ENCODE measurements at regions not wholly inside any gene's neighbourhood (a gene's known extent, or its start where the extent isn't known, plus 50 kb on each side); places are given as distances from the start of the nearest gene placed in this dataset.

GRCh38 chr1:157235307-157235706 lies 97.1 kb upstream of the ETV3 start:
- Histone ChIP-seq H2BK120ac (ENCODE audit: low read depth, low read length) (no peak overlapping the region), H3K23ac (ENCODE audit: low read depth, low read length) (no peak overlapping the region), H3K9me3 (ENCODE audit: control insufficient read depth, insufficient read depth, low read length) (no peaks in the 10 kb centered on the region), H3K4me2 (ENCODE audit: low read depth, low read length) (no peak overlapping the region), H3K27ac (ENCODE audit: insufficient read depth, low read length) (no peak overlapping the region), H3K18ac (ENCODE audit: low read depth, low read length) (no peak overlapping the region), H4K8ac (ENCODE audit: low read depth in 2 of 2, low read length in 2 of 2) (no peak overlapping the region), H3K4me3 (ENCODE audit: insufficient read depth, low read depth, low read length) (no peak overlapping the region), H4K20me1 (ENCODE audit: insufficient read depth, low read length) (no peaks in the 10 kb centered on the region), H3K36me3 (ENCODE audit: control insufficient read depth, insufficient read depth, low read length) (no peaks in the 10 kb centered on the region), H3K9ac (ENCODE audit: low read depth, low read length) (no peak overlapping the region), H2BK20ac (ENCODE audit: low read depth, low read length) (no peak overlapping the region), H3K79me1 (ENCODE audit: low read depth in 1 of 2, low read length in 2 of 2) (no peaks in the 10 kb centered on the region), H3K14ac (replicated peaks; ENCODE audit: low read depth, low read length) (no peak overlapping the region), H4K5ac (ENCODE audit: low read depth, low read length) (no peak overlapping the region), H3K4ac (ENCODE audit: low read depth, low read length) (no peak overlapping the region), H2AK5ac (ENCODE audit: low read depth, low read length) (no peak overlapping the region), H2AK9ac (replicated peaks; ENCODE audit: low read depth, low read length, poor library complexity) (no peak overlapping the region), H3K9me1 (ENCODE audit: insufficient read depth, low read length) (no peaks in the 10 kb centered on the region), H3K27me3 (ENCODE audit: control insufficient read depth, insufficient read depth, low read length) (no peaks in the 10 kb centered on the region; the same call in 1 of the 2 replicates), H2AFZ (replicated peaks; ENCODE audit: low read length, poor library complexity) (no peak overlapping the region), H2BK15ac (ENCODE audit: low read depth, low read length) (no peak overlapping the region), H2BK5ac (ENCODE audit: low read depth, low read length, poor library complexity, severe bottlenecking) (no peak overlapping the region), H3K56ac (ENCODE audit: extremely low read depth, insufficient read depth, low read length) (no peak overlapping the region), H4K91ac (ENCODE audit: insufficient read depth, low read depth, low read length) (no peak overlapping the region), H3K4me1 (ENCODE audit: control insufficient read depth, insufficient read depth, low read length) (no peaks in the 10 kb centered on the region)
- CTCF ChIA-PET, result no interaction called here
- ATAC-seq (ENCODE audit: low read depth) (no peak), DNase-seq (no peak)
- TF ChIP-seq CHD1 (IDR thresholded peaks at IDR 0.05; ENCODE audit: low read depth, low read length) (no peak), FOS (IDR thresholded peaks at IDR 0.05; ENCODE audit: low read depth, low read length) (no peak), MAZ (IDR thresholded peaks at IDR 0.05; ENCODE audit: borderline replicate concordance, low read depth, low read length) (no peak), SMC3 (IDR thresholded peaks at IDR 0.05; ENCODE audit: low read depth, low read length) (no peak), RCOR1 (IDR thresholded peaks at IDR 0.05; ENCODE audit: insufficient replicate concordance, low read length) (no peak), RFX5 (IDR thresholded peaks at IDR 0.05; ENCODE audit: low read depth, low read length) (no peak), BHLHE40 (IDR thresholded peaks at IDR 0.05; ENCODE audit: low read depth, low read length) (no peak), MAFK (IDR thresholded peaks at IDR 0.05; ENCODE audit: low read depth, low read length) (no peak), MXI1 (IDR thresholded peaks at IDR 0.05; ENCODE audit: borderline replicate concordance, low read depth, low read length) (no peak), POLR2A (IDR thresholded peaks at IDR 0.05; ENCODE audit: low read depth, low read length) (no peak)
- TF ChIP-seq, protein P1, sequence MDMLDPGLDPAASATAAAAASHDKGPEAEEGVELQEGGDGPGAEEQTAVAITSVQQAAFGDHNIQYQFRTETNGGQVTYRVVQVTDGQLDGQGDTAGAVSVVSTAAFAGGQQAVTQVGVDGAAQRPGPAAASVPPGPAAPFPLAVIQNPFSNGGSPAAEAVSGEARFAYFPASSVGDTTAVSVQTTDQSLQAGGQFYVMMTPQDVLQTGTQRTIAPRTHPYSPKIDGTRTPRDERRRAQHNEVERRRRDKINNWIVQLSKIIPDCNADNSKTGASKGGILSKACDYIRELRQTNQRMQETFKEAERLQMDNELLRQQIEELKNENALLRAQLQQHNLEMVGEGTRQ (IDR thresholded peaks at IDR 0.05; ENCODE audit: low read depth, low read length), result no peak
- TF ChIP-seq, protein P2, sequence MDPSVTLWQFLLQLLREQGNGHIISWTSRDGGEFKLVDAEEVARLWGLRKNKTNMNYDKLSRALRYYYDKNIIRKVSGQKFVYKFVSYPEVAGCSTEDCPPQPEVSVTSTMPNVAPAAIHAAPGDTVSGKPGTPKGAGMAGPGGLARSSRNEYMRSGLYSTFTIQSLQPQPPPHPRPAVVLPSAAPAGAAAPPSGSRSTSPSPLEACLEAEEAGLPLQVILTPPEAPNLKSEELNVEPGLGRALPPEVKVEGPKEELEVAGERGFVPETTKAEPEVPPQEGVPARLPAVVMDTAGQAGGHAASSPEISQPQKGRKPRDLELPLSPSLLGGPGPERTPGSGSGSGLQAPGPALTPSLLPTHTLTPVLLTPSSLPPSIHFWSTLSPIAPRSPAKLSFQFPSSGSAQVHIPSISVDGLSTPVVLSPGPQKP (IDR thresholded peaks at IDR 0.05; ENCODE audit: borderline replicate concordance, low read depth, low read length), result no peak
- BruUV-seq (replicated peaks), result no TSS peak
- in situ Hi-C loops (cut with MboI; ENCODE audit: low sequenced_read_pairs) (no loop called here), intact Hi-C loops (cut with micrococcal nuclease) (no loop called here), dilution Hi-C loops (cut with HindIII; ENCODE audit: low sequenced_read_pairs, unreplicated experiment) (no loop called here)
- POLR2A ChIA-PET (ENCODE audit: unreplicated experiment), result no interaction called here
- 17% methylated on average over 2 of the region's 4 CpGs; no CpG with 5 or more reads in 1 of the 2 experiments for WGBS, 2 experiments (ENCODE audit: extremely low coverage in 2 of 2, insufficient read length in 1 of 2)
